ENCODE measurements at regions not wholly inside any gene's neighbourhood (a gene's known extent, or its start where the extent isn't known, plus 50 kb on each side); places are given as distances from the start of the nearest gene placed in this dataset.
A peak's percentile ranks its signal among the peaks of the same experiment; 100 is the strongest.

- DNase-seq (ENCODE audit: low read depth) (no peak), FAIRE-seq (no peak)
- H3K36me3 ChIP-seq (ENCODE audit: control insufficient read depth, insufficient read depth, low read length), result no peaks in the 10 kb centered on the region
- H3K4me3 ChIP-seq (ENCODE audit: low read depth, low read length), result no peak overlapping the region
- TF ChIP-seq CTCF (IDR thresholded peaks at IDR 0.05; ENCODE audit: insufficient read depth, low read length, severe bottlenecking), result no peak
- H3K27me3 ChIP-seq (ENCODE audit: control insufficient read depth, insufficient read depth, low read length), result no peaks in the 10 kb centered on the region
Observed at GRCh38 chr3:116552246-116552645, 107.0 kb upstream of the LSAMP start.

- FAIRE-seq (no peak), DNase-seq (ENCODE audit: low read depth) (no peak)
- Histone ChIP-seq H3K4me3 (ENCODE audit: low read depth, low read length) (no peak overlapping the region), H3K27me3 (ENCODE audit: control insufficient read depth, insufficient read depth, low read length) (no peaks in the 10 kb centered on the region), H3K36me3 (ENCODE audit: control insufficient read depth, insufficient read depth, low read length) (no peaks in the 10 kb centered on the region)
- TF ChIP-seq CTCF (IDR thresholded peaks at IDR 0.05; ENCODE audit: insufficient read depth, low read length, severe bottlenecking), result no peak
Observed at GRCh38 chr3:116553355-116553754, 108.1 kb upstream of the LSAMP start.

GRCh38 chr3:116561529-116561928, 116.2 kb upstream of the LSAMP start:
- DNase-seq (ENCODE audit: low read depth) (no peak), FAIRE-seq (no peak)
- H3K4me3 ChIP-seq (ENCODE audit: low read depth, low read length), result no peak overlapping the region
- TF ChIP-seq CTCF (IDR thresholded peaks at IDR 0.05; ENCODE audit: insufficient read depth, low read length, severe bottlenecking), result no peak
- H3K36me3 ChIP-seq (ENCODE audit: control insufficient read depth, insufficient read depth, low read length), result no peaks in the 10 kb centered on the region
- H3K27me3 ChIP-seq (ENCODE audit: control insufficient read depth, insufficient read depth, low read length), result no peaks in the 10 kb centered on the region

- no peak for TF ChIP-seq CTCF (IDR thresholded peaks at IDR 0.05; ENCODE audit: insufficient read depth, low read length, severe bottlenecking)
- FAIRE-seq, result no peak
- Histone ChIP-seq H3K4me3 (ENCODE audit: low read depth, low read length) (no peak overlapping the region), H3K36me3 (ENCODE audit: control insufficient read depth, insufficient read depth, low read length) (no peaks in the 10 kb centered on the region), H3K27me3 (ENCODE audit: control insufficient read depth, insufficient read depth, low read length) (no peaks in the 10 kb centered on the region)
- DNase-seq (ENCODE audit: low read depth), result no peak
Observed at GRCh38 chr3:116563351-116563750, 118.1 kb upstream of the LSAMP start.

- no peaks in the 10 kb centered on the region for H3K36me3 ChIP-seq (ENCODE audit: control insufficient read depth, insufficient read depth, low read length)
- FAIRE-seq, result no peak
- H3K4me3 ChIP-seq (ENCODE audit: low read depth, low read length), result no peak overlapping the region
- DNase-seq (ENCODE audit: low read depth), result no peak
- no peak for TF ChIP-seq CTCF (IDR thresholded peaks at IDR 0.05; ENCODE audit: insufficient read depth, low read length, severe bottlenecking)
- no peaks in the 10 kb centered on the region for H3K27me3 ChIP-seq (ENCODE audit: control insufficient read depth, insufficient read depth, low read length)
Observed at GRCh38 chr3:116566478-116566960, 121.2 kb upstream of the LSAMP start.

- Histone ChIP-seq H3K27me3 (ENCODE audit: control insufficient read depth, insufficient read depth, low read length) (no peaks in the 10 kb centered on the region), H3K36me3 (ENCODE audit: control insufficient read depth, insufficient read depth, low read length) (no peaks in the 10 kb centered on the region), H3K4me3 (ENCODE audit: low read depth, low read length) (no peak overlapping the region)
- DNase-seq (ENCODE audit: low read depth) (peak; percentile 20), FAIRE-seq (no peak)
- no peak for TF ChIP-seq CTCF (IDR thresholded peaks at IDR 0.05; ENCODE audit: insufficient read depth, low read length, severe bottlenecking)
Observed at GRCh38 chr3:116569611-116570010, 124.3 kb upstream of the LSAMP start.

Measured in bronchial epithelial cell (primary cell).